ENCODE measurements at regions not wholly inside any gene's neighbourhood (a gene's known extent, or its start where the extent isn't known, plus 50 kb on each side); places are given as distances from the start of the nearest gene placed in this dataset.
"Not testable (repeated sequence)": the region's sequence is repeated elsewhere in the genome, so short reads cannot be mapped to it uniquely, and the experiment has no call there.

DNA sequence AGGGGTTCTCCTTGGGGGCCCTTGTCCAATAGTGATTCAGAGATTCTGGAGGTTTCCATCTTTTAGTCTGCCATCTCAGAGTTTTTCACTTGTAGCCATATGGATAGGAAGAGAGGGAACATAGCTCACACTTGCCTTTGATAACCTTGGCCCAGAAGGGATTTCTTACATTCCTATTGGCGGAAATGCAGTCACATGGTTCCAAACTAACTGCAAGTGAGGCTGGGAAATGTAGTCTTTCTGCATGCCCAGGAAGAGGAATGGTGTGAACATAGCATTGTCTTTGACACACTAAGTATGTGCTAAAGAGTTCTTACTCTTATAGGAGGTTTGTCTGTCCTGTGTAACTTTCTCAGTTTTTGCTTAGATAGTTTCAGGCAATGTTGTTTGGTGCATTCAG lies 161.8 kb upstream of the OSBPL11 start:
- Mint-ChIP-seq H3K27me3 (peaks cover 0 to 19% (median 9%) of the 10 kb centered on the region in 5 donors), H3K9me3 (peaks cover 0 to 11% (median 4%) of the 10 kb centered on the region in 11 donors)
- intact Hi-C loops (cut with micrococcal nuclease); H3K36me3 ChIP-seq (ENCODE audit: control insufficient read depth in 2 of 3, insufficient read depth in 3 of 3, low read length in 3 of 3); POLR2A ChIA-PET; DNase-seq; H3K27ac Mint-ChIP-seq; H3K36me3 Mint-ChIP-seq; H3K9me3 ChIP-seq (ENCODE audit: control insufficient read depth in 2 of 3, low read length in 3 of 3); H3K4me3 Mint-ChIP-seq; H3K27me3 ChIP-seq (ENCODE audit: control insufficient read depth in 2 of 2, insufficient read depth in 2 of 2, low read length in 2 of 2); H3K4me1 ChIP-seq (ENCODE audit: control insufficient read depth in 2 of 2, insufficient read depth in 2 of 2, low read length in 2 of 2); CTCF ChIA-PET; H3K27ac ChIP-seq (ENCODE audit: low read depth, low read length); H3K4me1 Mint-ChIP-seq; H3K4me3 ChIP-seq (ENCODE audit: low read length); ATAC-seq: not testable (repeated sequence)

DNA sequence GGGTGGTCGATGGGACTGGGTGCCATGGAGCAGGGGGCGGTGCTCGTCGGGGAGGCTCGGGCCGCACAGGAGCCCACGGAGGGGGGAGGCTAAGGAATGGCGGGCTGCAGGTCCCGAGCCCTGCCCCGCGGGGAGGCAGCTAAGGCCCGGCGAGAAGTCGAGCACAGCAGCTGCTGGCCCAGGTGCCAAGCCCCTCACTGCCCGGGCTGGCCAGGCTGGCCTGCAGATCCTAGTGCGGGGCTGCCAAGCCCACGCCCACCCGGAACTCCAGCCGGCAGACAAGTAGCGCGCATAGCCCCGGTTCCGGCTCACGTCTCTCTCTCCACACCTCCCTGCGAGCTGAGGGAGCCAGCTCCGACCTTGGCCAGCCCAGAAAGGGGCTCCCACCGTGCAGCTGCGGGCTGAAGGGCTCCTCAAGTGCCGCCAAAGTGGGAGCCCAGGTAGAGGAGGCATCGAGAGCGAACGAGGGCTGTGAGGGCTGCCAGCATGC lies 163.4 kb upstream of the OSBPL11 start:
- POLR2A ChIA-PET, DNase-seq: not testable (repeated sequence)

DNA sequence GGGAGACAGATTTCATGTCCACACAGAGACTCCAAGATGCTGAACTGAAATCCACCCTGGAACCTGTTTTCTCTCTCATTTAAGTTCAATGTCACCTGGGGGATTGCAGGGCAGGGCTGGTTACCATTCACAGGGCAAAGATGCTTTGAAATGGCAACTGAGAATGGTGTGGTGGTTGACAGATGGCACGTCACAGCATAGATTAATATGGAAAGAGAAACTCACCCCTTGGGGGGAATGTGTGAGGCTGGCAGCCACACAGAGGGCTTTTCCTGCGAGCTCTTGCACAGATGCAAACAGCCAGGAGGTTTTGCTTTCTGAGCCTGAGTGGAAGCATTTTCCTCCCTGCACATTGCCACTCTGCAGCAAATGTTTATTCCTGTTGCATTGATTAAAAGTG lies 167.3 kb upstream of the OSBPL11 start:
- H3K27me3 ChIP-seq (ENCODE audit: control insufficient read depth in 2 of 2, insufficient read depth in 2 of 2, low read length in 2 of 2); DNase-seq; intact Hi-C loops (cut with micrococcal nuclease); H3K27ac ChIP-seq (ENCODE audit: low read depth, low read length); H3K9me3 Mint-ChIP-seq; CTCF ChIA-PET; H3K27ac Mint-ChIP-seq; H3K9me3 ChIP-seq (ENCODE audit: control insufficient read depth in 2 of 3, low read length in 3 of 3); ATAC-seq; H3K36me3 Mint-ChIP-seq; H3K4me3 ChIP-seq (ENCODE audit: low read length); H3K36me3 ChIP-seq (ENCODE audit: control insufficient read depth in 2 of 3, insufficient read depth in 3 of 3, low read length in 3 of 3); H3K4me1 ChIP-seq (ENCODE audit: control insufficient read depth in 2 of 2, insufficient read depth in 2 of 2, low read length in 2 of 2); POLR2A ChIA-PET: not testable (repeated sequence)
- H3K4me3 Mint-ChIP-seq: peak overlapping the region in 1 of 10 donors; percentile 38
- H3K4me1 Mint-ChIP-seq: peaks cover 0 to 11% (median 5%) of the 10 kb centered on the region in 7 donors
- H3K27me3 Mint-ChIP-seq: peaks cover 21 to 41% (median 30%) of the 10 kb centered on the region in 5 donors

More for the DNA sequence above, 163.4 kb upstream of the OSBPL11 start:
- H3K4me1 Mint-ChIP-seq; H3K27me3 ChIP-seq (ENCODE audit: control insufficient read depth in 2 of 2, insufficient read depth in 2 of 2, low read length in 2 of 2); H3K4me3 Mint-ChIP-seq; H3K27ac Mint-ChIP-seq; CTCF ChIA-PET; H3K36me3 Mint-ChIP-seq; intact Hi-C loops (cut with micrococcal nuclease); ATAC-seq; H3K36me3 ChIP-seq (ENCODE audit: control insufficient read depth in 2 of 3, insufficient read depth in 3 of 3, low read length in 3 of 3); H3K9me3 ChIP-seq (ENCODE audit: control insufficient read depth in 2 of 3, low read length in 3 of 3); H3K27ac ChIP-seq (ENCODE audit: low read depth, low read length); H3K4me3 ChIP-seq (ENCODE audit: low read length); H3K4me1 ChIP-seq (ENCODE audit: control insufficient read depth in 2 of 2, insufficient read depth in 2 of 2, low read length in 2 of 2): not testable (repeated sequence)
- H3K27me3 Mint-ChIP-seq: peaks cover 6 to 27% (median 9%) of the 10 kb centered on the region in 5 donors
- peaks cover 0 to 11% (median 4%) of the 10 kb centered on the region in 11 donors for H3K9me3 Mint-ChIP-seq

DNA sequence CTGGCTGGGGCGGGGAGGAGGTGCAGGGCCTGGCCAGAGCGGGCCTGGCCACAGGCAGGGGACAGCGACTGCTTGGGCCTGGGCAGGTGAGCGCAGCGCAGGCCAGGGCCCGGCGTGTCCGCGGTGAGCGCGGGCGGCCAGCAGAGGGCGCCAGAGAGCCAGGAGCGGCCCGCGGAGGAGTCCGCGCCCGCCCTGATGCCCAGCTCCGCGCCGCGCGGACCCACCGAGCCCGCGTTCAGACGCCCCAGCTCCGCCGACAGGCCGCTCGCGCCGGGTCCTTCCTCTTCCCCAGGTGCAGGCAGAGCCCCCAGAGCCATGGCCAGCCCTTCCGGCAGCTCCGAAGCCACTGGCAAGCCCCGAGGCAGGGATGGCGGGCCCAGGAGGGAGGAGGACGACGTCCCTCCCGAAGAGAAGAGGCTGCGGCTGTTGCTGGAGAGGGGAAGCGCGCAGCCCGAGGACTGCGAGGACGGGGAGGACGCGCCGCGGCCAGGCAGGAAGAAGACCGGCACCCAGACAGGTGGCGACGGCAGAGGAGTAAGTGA lies 171.1 kb upstream of the OSBPL11 start:
- H3K9me3 ChIP-seq (ENCODE audit: control insufficient read depth in 2 of 3, low read length in 3 of 3); H3K36me3 Mint-ChIP-seq; H3K27me3 ChIP-seq (ENCODE audit: control insufficient read depth in 2 of 2, insufficient read depth in 2 of 2, low read length in 2 of 2); H3K4me1 Mint-ChIP-seq; POLR2A ChIA-PET; H3K27ac Mint-ChIP-seq; H3K4me1 ChIP-seq (ENCODE audit: control insufficient read depth in 2 of 2, insufficient read depth in 2 of 2, low read length in 2 of 2); H3K36me3 ChIP-seq (ENCODE audit: control insufficient read depth in 2 of 3, insufficient read depth in 3 of 3, low read length in 3 of 3); H3K4me3 ChIP-seq (ENCODE audit: low read length); H3K27ac ChIP-seq (ENCODE audit: low read depth, low read length); H3K9me3 Mint-ChIP-seq: not testable (repeated sequence)
- H3K27me3 Mint-ChIP-seq: peaks cover 16 to 38% (median 30%) of the 10 kb centered on the region in 5 donors
- peak overlapping the region in 9 of 10 donors; percentile 61 to 83 (median 73) for H3K4me3 Mint-ChIP-seq
- CTCF ChIA-PET: interaction anchor here (0.5 kb wide), 1 partner anchor 1595 kb away, joined by 3 read pairs; no protein-coding TSS in a partner anchor
- DNase-seq: peak in 8 of 9 donors; percentile 45 to 80 (median 70)
- intact Hi-C loops (cut with micrococcal nuclease): loop anchor here (1.0 to 5.0 kb wide), 2 partner anchors 150 to 151 kb away; no protein-coding TSS in a partner anchor
- ATAC-seq: peak; percentile 54

DNA sequence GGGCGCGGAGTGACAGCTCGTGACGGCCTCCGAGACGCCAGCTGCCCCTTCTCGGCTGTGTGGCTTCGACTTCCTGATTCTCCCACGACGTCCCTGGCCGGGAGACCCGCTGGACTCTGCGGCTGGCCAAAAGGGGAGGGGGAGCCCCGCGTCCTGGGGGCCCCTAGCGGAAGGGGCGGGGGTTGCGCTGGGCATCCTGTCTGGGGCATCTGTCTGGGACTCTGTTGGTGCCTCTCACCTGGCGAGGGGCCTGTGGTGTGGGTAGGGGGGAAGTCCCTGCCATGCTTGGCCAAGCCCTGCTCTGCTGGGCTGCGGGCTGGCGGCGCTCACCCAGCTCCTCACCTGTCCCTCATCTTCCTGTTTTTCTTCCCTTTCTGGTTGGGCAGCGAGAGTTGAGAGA lies 171.6 kb upstream of the OSBPL11 start:
- H3K4me1 ChIP-seq (ENCODE audit: control insufficient read depth in 2 of 2, insufficient read depth in 2 of 2, low read length in 2 of 2); H3K9me3 ChIP-seq (ENCODE audit: control insufficient read depth in 2 of 3, low read length in 3 of 3); H3K4me3 ChIP-seq (ENCODE audit: low read length); H3K27ac ChIP-seq (ENCODE audit: low read depth, low read length); H3K36me3 ChIP-seq (ENCODE audit: control insufficient read depth in 2 of 3, insufficient read depth in 3 of 3, low read length in 3 of 3); POLR2A ChIA-PET; H3K27me3 ChIP-seq (ENCODE audit: control insufficient read depth in 2 of 2, insufficient read depth in 2 of 2, low read length in 2 of 2); ATAC-seq; H3K36me3 Mint-ChIP-seq; H3K9me3 Mint-ChIP-seq; H3K4me1 Mint-ChIP-seq: not testable (repeated sequence)
- Mint-ChIP-seq H3K4me3 (peak overlapping the region; percentile 55 to 83 (median 73)), H3K27ac (peak overlapping the region in 1 of 9 donors; percentile 21), H3K27me3 (peaks cover 16 to 38% (median 27%) of the 10 kb centered on the region in 5 donors)
- DNase-seq: peak in 3 of 9 donors; percentile 2 to 14 (median 2)
- CTCF ChIA-PET: interaction anchor here (0.5 kb wide), 1 partner anchor 1594 kb away, joined by 3 read pairs; no protein-coding TSS in a partner anchor
- intact Hi-C loops (cut with micrococcal nuclease): loop anchor here (1.0 to 5.0 kb wide), 2 partner anchors 149 to 150 kb away; no protein-coding TSS in a partner anchor

DNA sequence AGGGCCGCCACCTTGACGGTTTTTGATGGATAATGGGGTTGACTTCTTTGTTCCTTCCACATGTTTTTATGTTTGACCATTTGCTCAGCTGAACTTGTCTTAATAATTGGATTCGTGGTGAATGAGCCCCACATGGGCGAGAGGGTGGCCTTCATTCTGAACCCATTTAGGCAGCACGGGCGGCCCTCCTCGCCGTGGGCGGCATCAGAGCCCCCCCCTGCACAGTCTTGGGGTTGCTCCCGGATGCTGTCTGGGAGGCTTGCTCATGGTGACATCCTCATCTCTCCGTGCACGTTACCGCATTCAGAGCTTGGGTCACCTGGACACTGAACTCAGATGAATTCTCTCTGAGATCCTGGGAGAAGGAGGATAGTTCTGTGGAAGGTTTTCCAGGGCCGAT lies 172.3 kb upstream of the OSBPL11 start:
- DNase-seq: no peak
- no peak overlapping the region for H3K4me3 ChIP-seq (ENCODE audit: low read length)
- ATAC-seq: no peak
- no peaks in the 10 kb centered on the region for H3K4me1 ChIP-seq (ENCODE audit: control insufficient read depth in 2 of 2, insufficient read depth in 2 of 2, low read length in 2 of 2)
- ChIA-PET CTCF (no interaction called here), POLR2A (no interaction called here)
- H3K27me3 ChIP-seq (ENCODE audit: control insufficient read depth in 2 of 2, insufficient read depth in 2 of 2, low read length in 2 of 2): no peaks in the 10 kb centered on the region
- peak overlapping the region; percentile 55 to 83 (median 73) for H3K4me3 Mint-ChIP-seq
- H3K27ac ChIP-seq (ENCODE audit: low read depth, low read length): no peak overlapping the region
- H3K9me3 Mint-ChIP-seq: no peaks in the 10 kb centered on the region
- H3K4me1 Mint-ChIP-seq: peaks cover 0 to 10% (median 5%) of the 10 kb centered on the region in 7 donors
- H3K27me3 Mint-ChIP-seq: peaks cover 16 to 35% (median 21%) of the 10 kb centered on the region in 5 donors
- intact Hi-C loops (cut with micrococcal nuclease): loop anchor here in 1 of 2 donors (5.0 kb wide), 1 partner anchor 150 kb away; no protein-coding TSS in a partner anchor
- no peaks in the 10 kb centered on the region for H3K36me3 ChIP-seq (ENCODE audit: control insufficient read depth in 2 of 3, insufficient read depth in 3 of 3, low read length in 3 of 3)
- peak overlapping the region in 1 of 9 donors; percentile 21 for H3K27ac Mint-ChIP-seq
- no peaks in the 10 kb centered on the region for H3K36me3 Mint-ChIP-seq
- no peaks in the 10 kb centered on the region for H3K9me3 ChIP-seq (ENCODE audit: control insufficient read depth in 2 of 3, low read length in 3 of 3)

DNA sequence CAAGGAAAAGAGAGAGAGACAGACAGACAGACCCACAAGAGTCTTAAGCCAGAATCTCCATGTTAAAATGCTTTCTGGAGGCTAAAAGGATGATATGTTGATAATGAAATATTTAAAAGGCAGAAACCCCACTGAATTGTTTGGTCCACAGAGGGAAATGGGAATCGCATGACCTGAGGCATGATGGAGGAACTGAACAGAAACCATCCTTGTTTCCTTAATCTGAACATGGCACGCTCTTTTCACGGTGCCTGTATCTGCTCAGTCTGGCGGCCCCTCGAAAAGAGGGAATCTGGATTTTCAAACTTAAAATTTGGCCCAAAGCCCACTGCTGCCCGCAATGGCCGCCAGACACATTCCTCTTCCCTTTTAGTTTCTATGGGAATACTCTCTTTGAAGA lies 173.5 kb upstream of the OSBPL11 start:
- H3K4me1 ChIP-seq (ENCODE audit: control insufficient read depth in 2 of 2, insufficient read depth in 2 of 2, low read length in 2 of 2); H3K27me3 ChIP-seq (ENCODE audit: control insufficient read depth in 2 of 2, insufficient read depth in 2 of 2, low read length in 2 of 2); H3K4me3 Mint-ChIP-seq; DNase-seq; CTCF ChIA-PET; H3K9me3 Mint-ChIP-seq; H3K27ac ChIP-seq (ENCODE audit: low read depth, low read length); H3K4me1 Mint-ChIP-seq; H3K4me3 ChIP-seq (ENCODE audit: low read length); H3K9me3 ChIP-seq (ENCODE audit: control insufficient read depth in 2 of 3, low read length in 3 of 3); ATAC-seq; H3K36me3 ChIP-seq (ENCODE audit: control insufficient read depth in 2 of 3, insufficient read depth in 3 of 3, low read length in 3 of 3); POLR2A ChIA-PET; H3K36me3 Mint-ChIP-seq: not testable (repeated sequence)
- Mint-ChIP-seq H3K27ac (peak overlapping the region in 1 of 9 donors; percentile 78), H3K27me3 (peaks cover 14 to 31% (median 20%) of the 10 kb centered on the region in 5 donors)
- intact Hi-C loops (cut with micrococcal nuclease): loop anchor here in 1 of 2 donors (5.0 kb wide), 1 partner anchor 148 kb away; no protein-coding TSS in a partner anchor

Measured in naive thymus-derived CD4-positive, alpha-beta T cell (primary cell).